Lower leg skin (tissue), 4 donors: ENCODE measurements at regions not wholly inside any gene's neighbourhood (a gene's known extent, or its start where the extent isn't known, plus 50 kb on each side); places are given as distances from the start of the nearest gene placed in this dataset.
"Not testable (repeated sequence)": the region's sequence is repeated elsewhere in the genome, so short reads cannot be mapped to it uniquely, and the experiment has no call there.

Experiments used
- DNase-seq, 2 donors: peaks; one replicate each; pipeline ENCODE4 v3.0.0-alpha.2; 2019; ENCODE audit warnings: low spot score in 2 of 2
- H3K4me3 ChIP-seq: fragments of 200-600 bp; sonication (generic); 2 replicates; pipeline ENCODE4 v1.5.1; 2017; ENCODE audit warnings: mild to moderate bottlenecking, low read depth; ENCODE audit not compliant: poor library complexity, severe bottlenecking
- POLR2A ChIP-seq, 2 donors: fragments of 450-650 bp; IDR thresholded peaks; one replicate each; pipeline ENCODE4 v1.6.1; 2016 to 2017; ENCODE audit warnings: antibody characterized with exemption in 2 of 2, mild to moderate bottlenecking in 1 of 2, moderate library complexity in 1 of 2
- WGBS, 2 donors: methylation state at CpG; one replicate each; pipeline ENCODE4 v1.1.5; 2018; 5-methylcytosine and 5-hydroxymethylcytosine counted together
- intact Hi-C: fragments of 100-400 bp; cut with DNase I; formaldehyde crosslinking; loops from one replicate; pipeline ENCODE4 v1.15.0; 2023; ENCODE audit warnings: low total_unique reads
- TF ChIP-seq, protein P1 (sequence below), 3 donors: fragments of 450-650 bp; IDR thresholded peaks; one replicate each; pipeline ENCODE4 v1.5.1; 2016; ENCODE audit warnings: antibody characterized with exemption in 3 of 3, mild to moderate bottlenecking in 3 of 3, moderate library complexity in 2 of 3

DNA sequence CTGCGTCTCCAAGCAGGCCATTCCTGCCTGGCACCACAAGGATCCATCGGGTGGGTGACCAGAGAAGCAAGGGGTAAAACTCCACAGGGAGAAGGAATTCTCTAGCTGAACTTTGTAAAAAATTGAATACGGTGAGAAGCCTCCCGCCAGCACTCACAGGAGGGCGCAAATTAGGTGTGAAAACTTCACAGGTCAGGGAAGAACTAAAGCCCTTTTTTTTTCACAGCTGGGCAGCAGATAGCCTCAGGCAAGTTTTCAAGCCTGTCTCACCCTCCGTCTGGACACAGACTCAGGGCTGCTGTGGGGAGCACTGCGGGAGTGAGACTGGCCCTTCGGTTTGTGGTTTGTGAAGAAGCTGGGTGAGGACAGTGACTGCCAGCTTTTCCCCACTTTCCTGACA lies 224.1 kb upstream of the FGF16 start:
- WGBS, 2 donors: 25 to 60% methylated on average over 8 of the region's 8 CpGs
- intact Hi-C loops: no loop called here

DNA sequence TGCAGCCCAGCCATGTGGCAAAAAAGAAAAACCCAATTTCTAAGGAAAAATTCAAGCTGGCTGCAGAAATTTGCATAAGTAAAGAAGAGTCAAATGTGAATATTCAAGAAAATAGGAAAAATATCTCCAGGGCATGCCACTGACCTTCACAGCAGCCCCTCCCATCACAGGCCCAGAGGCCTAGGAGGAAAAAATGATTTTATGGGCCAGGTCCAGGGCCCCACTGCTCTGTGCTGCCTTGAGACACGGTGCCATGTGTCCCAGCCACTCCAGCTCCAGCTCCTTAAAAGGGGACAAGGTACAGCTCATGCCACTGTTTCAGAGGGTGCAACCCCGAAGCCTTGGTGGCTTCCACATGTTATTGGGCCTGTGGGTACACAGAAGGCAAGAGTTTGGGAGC lies 182.7 kb upstream of the FGF16 start:
- DNase-seq: no peak
- TF ChIP-seq POLR2A (IDR thresholded peaks at IDR 0.05): no peak
- TF ChIP-seq, protein P1, sequence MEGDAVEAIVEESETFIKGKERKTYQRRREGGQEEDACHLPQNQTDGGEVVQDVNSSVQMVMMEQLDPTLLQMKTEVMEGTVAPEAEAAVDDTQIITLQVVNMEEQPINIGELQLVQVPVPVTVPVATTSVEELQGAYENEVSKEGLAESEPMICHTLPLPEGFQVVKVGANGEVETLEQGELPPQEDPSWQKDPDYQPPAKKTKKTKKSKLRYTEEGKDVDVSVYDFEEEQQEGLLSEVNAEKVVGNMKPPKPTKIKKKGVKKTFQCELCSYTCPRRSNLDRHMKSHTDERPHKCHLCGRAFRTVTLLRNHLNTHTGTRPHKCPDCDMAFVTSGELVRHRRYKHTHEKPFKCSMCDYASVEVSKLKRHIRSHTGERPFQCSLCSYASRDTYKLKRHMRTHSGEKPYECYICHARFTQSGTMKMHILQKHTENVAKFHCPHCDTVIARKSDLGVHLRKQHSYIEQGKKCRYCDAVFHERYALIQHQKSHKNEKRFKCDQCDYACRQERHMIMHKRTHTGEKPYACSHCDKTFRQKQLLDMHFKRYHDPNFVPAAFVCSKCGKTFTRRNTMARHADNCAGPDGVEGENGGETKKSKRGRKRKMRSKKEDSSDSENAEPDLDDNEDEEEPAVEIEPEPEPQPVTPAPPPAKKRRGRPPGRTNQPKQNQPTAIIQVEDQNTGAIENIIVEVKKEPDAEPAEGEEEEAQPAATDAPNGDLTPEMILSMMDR (IDR thresholded peaks at IDR 0.05): no peak
- WGBS, 2 donors: 40 to 56% methylated on average over 2 of the region's 2 CpGs
- intact Hi-C loops: no loop called here
- H3K4me3 ChIP-seq: no peak overlapping the region

More for the DNA sequence above, 224.1 kb upstream of the FGF16 start:
- no peak for DNase-seq
- no peak overlapping the region for H3K4me3 ChIP-seq
- TF ChIP-seq POLR2A (IDR thresholded peaks at IDR 0.05): no peak
- TF ChIP-seq, protein P1 (IDR thresholded peaks at IDR 0.05): no peak

DNA sequence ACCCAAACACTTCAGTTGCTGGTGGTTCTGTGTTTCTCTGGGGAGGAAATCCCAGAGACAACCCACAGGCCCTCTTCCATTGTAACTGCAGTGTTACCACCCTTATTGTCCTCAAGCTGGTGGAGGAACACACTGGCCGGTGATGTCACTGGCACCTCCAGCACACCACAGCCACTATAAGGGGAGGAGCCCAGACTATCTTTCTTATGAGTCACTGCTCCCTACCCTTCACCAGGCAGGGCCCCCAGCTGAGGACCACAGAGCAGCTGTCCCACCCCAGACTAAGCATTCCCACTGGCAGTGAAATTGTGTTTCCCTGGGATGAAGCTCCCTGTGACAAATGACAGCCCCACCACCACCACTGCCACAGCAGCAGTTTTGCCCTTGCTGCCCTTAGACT lies 171.8 kb upstream of the FGF16 start:
- no peak overlapping the region for H3K4me3 ChIP-seq
- 100% methylated on average over 1 of the region's 1 CpG; no CpG with 5 or more reads in 1 of the 2 donors for WGBS, 2 donors
- intact Hi-C loops: no loop called here
- TF ChIP-seq POLR2A (IDR thresholded peaks at IDR 0.05): no peak
- TF ChIP-seq, protein P1 (IDR thresholded peaks at IDR 0.05): no peak
- DNase-seq: no peak

DNA sequence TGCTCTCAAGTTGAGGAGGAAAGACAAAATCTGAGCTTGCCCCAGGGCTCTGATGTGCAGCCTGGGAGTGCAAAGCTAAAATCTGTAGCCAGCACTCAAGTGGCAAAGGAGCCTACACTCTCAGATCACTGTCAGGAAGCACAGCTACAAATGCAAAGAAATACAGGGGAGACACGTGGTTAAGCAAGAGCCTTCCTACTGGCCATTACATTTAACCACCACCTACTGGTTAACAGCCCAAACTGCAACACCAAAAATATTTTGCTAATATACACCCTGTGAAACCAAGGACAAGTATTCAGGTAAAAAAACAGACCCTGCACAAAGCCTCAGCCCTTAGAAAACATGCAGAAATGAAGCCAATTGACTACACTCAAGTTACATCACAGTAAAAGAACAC lies 170.4 kb upstream of the FGF16 start:
- DNase-seq: no peak
- intact Hi-C loops: no loop called here
- WGBS, 2 donors: 7 to 25% methylated on average over 1 of the region's 1 CpG
- TF ChIP-seq, protein P1 (IDR thresholded peaks at IDR 0.05): no peak
- no peak for TF ChIP-seq POLR2A (IDR thresholded peaks at IDR 0.05)
- no peak overlapping the region for H3K4me3 ChIP-seq

DNA sequence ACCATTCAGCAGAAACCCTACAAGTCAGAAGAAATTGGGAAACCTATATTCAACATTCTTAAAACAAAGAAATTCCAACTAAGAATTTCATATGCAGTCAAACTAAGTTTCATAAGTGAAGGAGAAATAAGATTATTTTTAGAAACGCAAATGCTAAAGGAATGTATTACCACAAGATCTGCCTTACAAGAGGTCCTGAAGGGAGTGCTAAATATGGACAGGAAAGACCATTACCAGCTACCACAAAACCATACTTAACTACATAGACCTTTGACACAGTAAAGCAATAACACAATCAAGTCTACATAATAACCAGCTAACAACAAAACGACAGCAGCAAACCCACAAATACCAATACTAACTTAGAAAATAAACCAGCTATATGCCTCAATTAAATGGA lies 169.3 kb upstream of the FGF16 start:
- 52 to 76% methylated on average over 2 of the region's 2 CpGs for WGBS, 2 donors
- no peak for DNase-seq
- TF ChIP-seq, protein P1 (IDR thresholded peaks at IDR 0.05): no peak
- no peak for TF ChIP-seq POLR2A (IDR thresholded peaks at IDR 0.05)
- no peak overlapping the region for H3K4me3 ChIP-seq
- intact Hi-C loops: no loop called here

DNA sequence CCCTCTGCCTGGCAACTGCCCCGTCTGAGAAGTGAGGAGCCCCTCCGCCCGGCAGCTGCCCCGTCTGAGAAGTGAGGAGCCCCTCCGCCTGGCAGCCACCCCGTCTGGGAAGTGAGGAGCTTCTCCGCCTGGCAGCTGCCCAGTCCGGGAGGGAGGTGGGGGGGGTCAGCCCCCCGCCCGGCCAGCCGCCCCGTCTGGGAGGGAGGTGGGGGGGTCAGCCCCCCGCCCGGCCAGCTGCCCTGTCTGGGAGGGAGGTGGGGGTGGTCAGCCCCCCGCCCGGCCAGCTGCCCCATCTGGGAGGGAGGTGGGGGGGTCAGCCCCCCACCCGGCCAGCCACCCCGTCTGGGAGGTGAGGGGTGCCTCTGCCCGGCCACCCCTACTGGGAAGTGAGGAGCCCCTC lies 167.8 kb upstream of the FGF16 start:
- H3K4me3 ChIP-seq, intact Hi-C loops, DNase-seq: not testable (repeated sequence)
- WGBS, 2 donors: no CpG with 5 or more reads among the region's 19 CpGs
